ENCODE measurements at regions not wholly inside any gene's neighbourhood (a gene's known extent, or its start where the extent isn't known, plus 50 kb on each side); places are given as distances from the start of the nearest gene placed in this dataset.

- H3K27ac ChIP-seq (ENCODE audit: insufficient read depth, low read length, poor library complexity, severe bottlenecking): no peak overlapping the region
- H3K4me1 ChIP-seq (ENCODE audit: control insufficient read depth, insufficient read depth, low read length, poor library complexity, severe bottlenecking): peaks cover 24% of the 10 kb centered on the region
- H3K36me3 ChIP-seq (ENCODE audit: control insufficient read depth, insufficient read depth, low read length): no peaks in the 10 kb centered on the region
- no peaks in the 10 kb centered on the region for H3K27me3 Mint-ChIP-seq
- peaks cover 13 to 30% (median 23%) of the 10 kb centered on the region in 4 donors for H3K4me1 Mint-ChIP-seq
- no peaks in the 10 kb centered on the region for H3K9me3 ChIP-seq (ENCODE audit: control insufficient read depth in 2 of 2, low read length in 2 of 2)
- H3K9me3 Mint-ChIP-seq: no peaks in the 10 kb centered on the region
- H3K4me3 Mint-ChIP-seq: no peak overlapping the region
- DNase-seq: no peak
- H3K4me3 ChIP-seq (ENCODE audit: low read depth, low read length): peak overlapping the region; percentile 69
- H3K27me3 ChIP-seq (ENCODE audit: control insufficient read depth, insufficient read depth, low read length): no peaks in the 10 kb centered on the region
- peak overlapping the region in 1 of 3 donors; percentile 73 for H3K27ac Mint-ChIP-seq
- H3K36me3 Mint-ChIP-seq: no peaks in the 10 kb centered on the region
- no peak for ATAC-seq (ENCODE audit: low read depth in 2 of 2)
Measured at GRCh38 chr5:110053205-110053604, 363.5 kb downstream of the MAN2A1 start.

GRCh38 chr5:110053824-110054223 is 364.1 kb downstream of the MAN2A1 start:
- Histone ChIP-seq H3K4me3 (ENCODE audit: low read depth, low read length) (peak overlapping the region; percentile 69), H3K9me3 (ENCODE audit: control insufficient read depth in 2 of 2, low read length in 2 of 2) (no peaks in the 10 kb centered on the region), H3K4me1 (ENCODE audit: control insufficient read depth, insufficient read depth, low read length, poor library complexity, severe bottlenecking) (peaks cover 24% of the 10 kb centered on the region), H3K36me3 (ENCODE audit: control insufficient read depth, insufficient read depth, low read length) (no peaks in the 10 kb centered on the region), H3K27me3 (ENCODE audit: control insufficient read depth, insufficient read depth, low read length) (no peaks in the 10 kb centered on the region), H3K27ac (ENCODE audit: insufficient read depth, low read length, poor library complexity, severe bottlenecking) (peak overlapping the region; percentile 65)
- no peak for DNase-seq
- Mint-ChIP-seq H3K27ac (peak overlapping the region; percentile 73 to 94 (median 84)), H3K4me3 (peak overlapping the region; percentile 3 to 79 (median 42)), H3K4me1 (peaks cover 13 to 30% (median 23%) of the 10 kb centered on the region in 4 donors), H3K9me3 (no peaks in the 10 kb centered on the region), H3K36me3 (no peaks in the 10 kb centered on the region), H3K27me3 (no peaks in the 10 kb centered on the region)
- ATAC-seq (ENCODE audit: low read depth in 2 of 2): peak; percentile 32 to 47

- peak; percentile 43 to 93 (median 88) for DNase-seq
- peaks cover 13 to 30% (median 23%) of the 10 kb centered on the region in 4 donors for H3K4me1 Mint-ChIP-seq
- Histone ChIP-seq H3K9me3 (ENCODE audit: control insufficient read depth in 2 of 2, low read length in 2 of 2) (no peaks in the 10 kb centered on the region), H3K4me1 (ENCODE audit: control insufficient read depth, insufficient read depth, low read length, poor library complexity, severe bottlenecking) (peaks cover 24% of the 10 kb centered on the region), H3K4me3 (ENCODE audit: low read depth, low read length) (peak overlapping the region; percentile 69), H3K36me3 (ENCODE audit: control insufficient read depth, insufficient read depth, low read length) (no peaks in the 10 kb centered on the region), H3K27me3 (ENCODE audit: control insufficient read depth, insufficient read depth, low read length) (no peaks in the 10 kb centered on the region), H3K27ac (ENCODE audit: insufficient read depth, low read length, poor library complexity, severe bottlenecking) (peak overlapping the region; percentile 65)
- no peaks in the 10 kb centered on the region for H3K36me3 Mint-ChIP-seq
- no peaks in the 10 kb centered on the region for H3K27me3 Mint-ChIP-seq
- no peaks in the 10 kb centered on the region for H3K9me3 Mint-ChIP-seq
- H3K27ac Mint-ChIP-seq: peak overlapping the region; percentile 73 to 94 (median 84)
- peak; percentile 83 to 88 for ATAC-seq (ENCODE audit: low read depth in 2 of 2)
- H3K4me3 Mint-ChIP-seq: peak overlapping the region; percentile 3 to 79 (median 59)
Measured at GRCh38 chr5:110054240-110054639, 364.5 kb downstream of the MAN2A1 start.

GRCh38 chr5:110055302-110055701 is 365.6 kb downstream of the MAN2A1 start:
- H3K27me3 ChIP-seq (ENCODE audit: control insufficient read depth, insufficient read depth, low read length): no peaks in the 10 kb centered on the region
- no peak for DNase-seq
- Mint-ChIP-seq H3K27me3 (no peaks in the 10 kb centered on the region), H3K27ac (no peak overlapping the region), H3K4me3 (no peak overlapping the region), H3K36me3 (no peaks in the 10 kb centered on the region), H3K9me3 (no peaks in the 10 kb centered on the region), H3K4me1 (peaks cover 13 to 30% (median 23%) of the 10 kb centered on the region in 4 donors)
- ATAC-seq (ENCODE audit: low read depth in 2 of 2): no peak
- H3K4me1 ChIP-seq (ENCODE audit: control insufficient read depth, insufficient read depth, low read length, poor library complexity, severe bottlenecking): peaks cover 24% of the 10 kb centered on the region
- no peak overlapping the region for H3K27ac ChIP-seq (ENCODE audit: insufficient read depth, low read length, poor library complexity, severe bottlenecking)
- no peak overlapping the region for H3K4me3 ChIP-seq (ENCODE audit: low read depth, low read length)
- no peaks in the 10 kb centered on the region for H3K36me3 ChIP-seq (ENCODE audit: control insufficient read depth, insufficient read depth, low read length)
- no peaks in the 10 kb centered on the region for H3K9me3 ChIP-seq (ENCODE audit: control insufficient read depth in 2 of 2, low read length in 2 of 2)

- H3K4me3 Mint-ChIP-seq: no peak overlapping the region
- H3K27me3 ChIP-seq (ENCODE audit: control insufficient read depth, insufficient read depth, low read length): no peaks in the 10 kb centered on the region
- no peak overlapping the region for H3K27ac Mint-ChIP-seq
- no peaks in the 10 kb centered on the region for H3K9me3 ChIP-seq (ENCODE audit: control insufficient read depth in 2 of 2, low read length in 2 of 2)
- H3K27me3 Mint-ChIP-seq: no peaks in the 10 kb centered on the region
- DNase-seq (no peak), ATAC-seq (ENCODE audit: low read depth in 2 of 2) (no peak)
- no peaks in the 10 kb centered on the region for H3K9me3 Mint-ChIP-seq
- H3K4me1 Mint-ChIP-seq: peaks cover 13 to 30% (median 23%) of the 10 kb centered on the region in 4 donors
- no peak overlapping the region for H3K27ac ChIP-seq (ENCODE audit: insufficient read depth, low read length, poor library complexity, severe bottlenecking)
- no peaks in the 10 kb centered on the region for H3K36me3 ChIP-seq (ENCODE audit: control insufficient read depth, insufficient read depth, low read length)
- no peak overlapping the region for H3K4me3 ChIP-seq (ENCODE audit: low read depth, low read length)
- no peaks in the 10 kb centered on the region for H3K36me3 Mint-ChIP-seq
- H3K4me1 ChIP-seq (ENCODE audit: control insufficient read depth, insufficient read depth, low read length, poor library complexity, severe bottlenecking): peaks cover 24% of the 10 kb centered on the region
Measured at GRCh38 chr5:110056580-110057114, 366.9 kb downstream of the MAN2A1 start.

- Histone ChIP-seq H3K9me3 (ENCODE audit: control insufficient read depth in 2 of 2, low read length in 2 of 2) (no peaks in the 10 kb centered on the region), H3K4me1 (ENCODE audit: control insufficient read depth, insufficient read depth, low read length, poor library complexity, severe bottlenecking) (peaks cover 21% of the 10 kb centered on the region), H3K4me3 (ENCODE audit: low read depth, low read length) (no peak overlapping the region), H3K36me3 (ENCODE audit: control insufficient read depth, insufficient read depth, low read length) (no peaks in the 10 kb centered on the region), H3K27me3 (ENCODE audit: control insufficient read depth, insufficient read depth, low read length) (no peaks in the 10 kb centered on the region), H3K27ac (ENCODE audit: insufficient read depth, low read length, poor library complexity, severe bottlenecking) (no peak overlapping the region)
- Mint-ChIP-seq H3K27me3 (no peaks in the 10 kb centered on the region), H3K27ac (no peak overlapping the region), H3K36me3 (no peaks in the 10 kb centered on the region), H3K9me3 (no peaks in the 10 kb centered on the region), H3K4me1 (peaks cover 13 to 30% (median 22%) of the 10 kb centered on the region in 4 donors), H3K4me3 (no peak overlapping the region)
- ATAC-seq (ENCODE audit: low read depth in 2 of 2) (no peak), DNase-seq (no peak)
Measured at GRCh38 chr5:110058175-110058574, 368.4 kb downstream of the MAN2A1 start.

- no peak overlapping the region for H3K4me3 ChIP-seq (ENCODE audit: low read depth, low read length)
- Mint-ChIP-seq H3K4me1 (peaks cover 0 to 17% (median 3%) of the 10 kb centered on the region in 4 donors), H3K4me3 (no peak overlapping the region), H3K9me3 (peaks cover 0 to 1% (median 0%) of the 10 kb centered on the region in 7 donors), H3K27me3 (no peaks in the 10 kb centered on the region), H3K36me3 (no peaks in the 10 kb centered on the region), H3K27ac (no peak overlapping the region)
- ATAC-seq (ENCODE audit: low read depth in 2 of 2) (no peak), DNase-seq (no peak)
- H3K9me3 ChIP-seq (ENCODE audit: control insufficient read depth in 2 of 2, low read length in 2 of 2): no peaks in the 10 kb centered on the region
- H3K36me3 ChIP-seq (ENCODE audit: control insufficient read depth, insufficient read depth, low read length): no peaks in the 10 kb centered on the region
- H3K27me3 ChIP-seq (ENCODE audit: control insufficient read depth, insufficient read depth, low read length): no peaks in the 10 kb centered on the region
- no peak overlapping the region for H3K27ac ChIP-seq (ENCODE audit: insufficient read depth, low read length, poor library complexity, severe bottlenecking)
- peaks cover 8% of the 10 kb centered on the region for H3K4me1 ChIP-seq (ENCODE audit: control insufficient read depth, insufficient read depth, low read length, poor library complexity, severe bottlenecking)
Measured at GRCh38 chr5:110062246-110062645, 372.5 kb downstream of the MAN2A1 start.

Measured in CD4-positive, CD25-positive, alpha-beta regulatory T cell (primary cell).